ENCODE measurements at regions not wholly inside any gene's neighbourhood (a gene's known extent, or its start where the extent isn't known, plus 50 kb on each side); places are given as distances from the start of the nearest gene placed in this dataset.

- TF ChIP-seq EZH2 (optimal IDR thresholded peaks at IDR 0.05; ENCODE audit: low read depth, low read length) (no peak), CTCF (IDR thresholded peaks at IDR 0.05; ENCODE audit: low read length) (no peak), EZH2phosphoT487 (IDR thresholded peaks at IDR 0.05; ENCODE audit: low read length) (no peak)
Measured at GRCh38 chr1:106194206-106194605, 862.3 kb upstream of the PRMT6 start.

Measured in MM.1S (cell line).